HepG2 (cell line): ENCODE measurements at regions not wholly inside any gene's neighbourhood (a gene's known extent, or its start where the extent isn't known, plus 50 kb on each side); places are given as distances from the start of the nearest gene placed in this dataset.
"Not testable (repeated sequence)": the region's sequence is repeated elsewhere in the genome, so short reads cannot be mapped to it uniquely, and the experiment has no call there.

ENCODE experiments used
- BRCA1 ChIP-seq: sonication (generic); formaldehyde crosslinking; IDR thresholded peaks from 2 replicates; pipeline ENCODE4 v1.4.0; 2020; ENCODE audit warnings: missing genetic modification reagents
- GZF1 ChIP-seq: sonication (generic); formaldehyde crosslinking; IDR thresholded peaks from 2 replicates; pipeline ENCODE4 v1.5.1; 2020; ENCODE audit warnings: mild to moderate bottlenecking, missing genetic modification reagents
- TF ChIP-seq, protein P1 (sequence below): IDR thresholded peaks from 2 replicates; pipeline ENCODE4 v1.6.1; 2016; ENCODE audit warnings: control low read depth
- TF ChIP-seq, protein P2 (sequence below): sonication (generic); formaldehyde crosslinking; IDR thresholded peaks from 2 replicates; pipeline ENCODE4 v1.5.0; 2020; ENCODE audit warnings: mild to moderate bottlenecking, missing genetic modification reagents, moderate library complexity

DNA sequence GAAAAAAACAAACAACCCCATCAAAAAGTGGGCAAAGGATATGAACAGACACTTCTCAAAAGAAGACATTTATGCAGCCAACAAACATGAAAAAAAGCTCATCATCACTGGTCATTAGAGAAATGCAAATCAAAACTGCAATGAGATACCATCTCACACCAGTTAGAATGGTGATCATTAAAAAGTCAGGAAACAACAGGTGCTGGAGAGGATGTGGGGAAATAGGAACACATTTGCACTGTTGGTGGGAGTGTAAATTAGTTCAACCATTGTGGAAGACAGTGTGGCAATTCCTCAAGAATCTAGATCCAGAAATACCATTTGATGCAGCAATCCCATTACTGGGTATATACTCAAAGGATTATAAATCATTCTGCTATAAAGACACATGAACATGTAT, 85.5 kb upstream of the WSB1 start:
- not testable (repeated sequence) for TF ChIP-seq GZF1, BRCA1 (CRISPR knock-in tag)
- TF ChIP-seq, protein P1, sequence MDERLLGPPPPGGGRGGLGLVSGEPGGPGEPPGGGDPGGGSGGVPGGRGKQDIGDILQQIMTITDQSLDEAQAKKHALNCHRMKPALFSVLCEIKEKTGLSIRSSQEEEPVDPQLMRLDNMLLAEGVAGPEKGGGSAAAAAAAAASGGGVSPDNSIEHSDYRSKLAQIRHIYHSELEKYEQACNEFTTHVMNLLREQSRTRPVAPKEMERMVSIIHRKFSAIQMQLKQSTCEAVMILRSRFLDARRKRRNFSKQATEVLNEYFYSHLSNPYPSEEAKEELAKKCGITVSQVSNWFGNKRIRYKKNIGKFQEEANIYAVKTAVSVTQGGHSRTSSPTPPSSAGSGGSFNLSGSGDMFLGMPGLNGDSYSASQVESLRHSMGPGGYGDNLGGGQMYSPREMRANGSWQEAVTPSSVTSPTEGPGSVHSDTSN (CRISPR knock-in tag): not testable (repeated sequence)
- TF ChIP-seq, protein P2, sequence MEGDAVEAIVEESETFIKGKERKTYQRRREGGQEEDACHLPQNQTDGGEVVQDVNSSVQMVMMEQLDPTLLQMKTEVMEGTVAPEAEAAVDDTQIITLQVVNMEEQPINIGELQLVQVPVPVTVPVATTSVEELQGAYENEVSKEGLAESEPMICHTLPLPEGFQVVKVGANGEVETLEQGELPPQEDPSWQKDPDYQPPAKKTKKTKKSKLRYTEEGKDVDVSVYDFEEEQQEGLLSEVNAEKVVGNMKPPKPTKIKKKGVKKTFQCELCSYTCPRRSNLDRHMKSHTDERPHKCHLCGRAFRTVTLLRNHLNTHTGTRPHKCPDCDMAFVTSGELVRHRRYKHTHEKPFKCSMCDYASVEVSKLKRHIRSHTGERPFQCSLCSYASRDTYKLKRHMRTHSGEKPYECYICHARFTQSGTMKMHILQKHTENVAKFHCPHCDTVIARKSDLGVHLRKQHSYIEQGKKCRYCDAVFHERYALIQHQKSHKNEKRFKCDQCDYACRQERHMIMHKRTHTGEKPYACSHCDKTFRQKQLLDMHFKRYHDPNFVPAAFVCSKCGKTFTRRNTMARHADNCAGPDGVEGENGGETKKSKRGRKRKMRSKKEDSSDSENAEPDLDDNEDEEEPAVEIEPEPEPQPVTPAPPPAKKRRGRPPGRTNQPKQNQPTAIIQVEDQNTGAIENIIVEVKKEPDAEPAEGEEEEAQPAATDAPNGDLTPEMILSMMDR: not testable (repeated sequence)
